ENCODE measurements at regions not wholly inside any gene's neighbourhood (a gene's known extent, or its start where the extent isn't known, plus 50 kb on each side); places are given as distances from the start of the nearest gene placed in this dataset.
"Not testable (repeated sequence)": the region's sequence is repeated elsewhere in the genome, so short reads cannot be mapped to it uniquely, and the experiment has no call there.

DNA sequence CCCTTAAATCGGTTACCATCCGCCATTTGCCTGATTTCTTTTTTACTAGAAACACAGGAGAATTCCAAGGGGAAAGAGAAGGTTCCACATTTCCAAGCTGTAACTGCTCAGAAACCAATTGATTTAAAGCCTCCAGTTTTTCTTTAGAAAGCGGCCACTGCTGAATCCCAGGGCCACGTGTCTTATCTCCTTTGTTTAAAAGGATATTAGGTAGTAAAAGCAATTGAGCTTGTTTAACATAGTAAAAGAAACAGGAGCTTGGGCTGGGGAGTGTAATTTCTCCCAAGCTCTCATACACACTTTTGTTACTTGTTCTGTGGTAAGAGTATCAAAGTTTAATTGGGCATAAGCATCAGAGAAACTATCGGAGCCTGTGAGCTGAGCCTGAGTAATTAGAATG lies 180.0 kb downstream of the OTOP1 start:
- H3K36me3 ChIP-seq (ENCODE audit: control insufficient read depth in 2 of 2, extremely low read depth in 1 of 2, insufficient read depth in 1 of 2, low read length in 1 of 2); ATAC-seq (replicated peaks in 1 of 4); H3K27ac Mint-ChIP-seq; POLR2A ChIA-PET; H3K4me3 ChIP-seq (ENCODE audit: control insufficient read depth in 1 of 2, extremely low read depth in 1 of 2, low read length in 1 of 2); H3K9me3 ChIP-seq; DNase-seq; H3K27me3 ChIP-seq (replicated peaks in 1 of 2; ENCODE audit: control insufficient read depth in 2 of 2, extremely low read depth in 1 of 2, insufficient read depth in 2 of 2, low read length in 1 of 2); H3K4me1 ChIP-seq (ENCODE audit: control insufficient read depth in 1 of 2, extremely low read depth in 1 of 2, insufficient read depth in 2 of 2, low read length in 2 of 2); H3K36me3 Mint-ChIP-seq; H3K27ac ChIP-seq (ENCODE audit: low read length); H3K9me3 Mint-ChIP-seq; CTCF ChIA-PET: not testable (repeated sequence)
- Mint-ChIP-seq H3K4me1 (peaks cover 12 to 15% (median 14%) of the 10 kb centered on the region in 3 donors), H3K4me3 (peak overlapping the region in 1 of 3 donors; percentile 1), H3K27me3 (peaks cover 51 to 62% of the 10 kb centered on the region in 2 donors)
- WGBS (ENCODE audit: insufficient coverage): no CpG with 5 or more reads among the region's 5 CpGs

DNA sequence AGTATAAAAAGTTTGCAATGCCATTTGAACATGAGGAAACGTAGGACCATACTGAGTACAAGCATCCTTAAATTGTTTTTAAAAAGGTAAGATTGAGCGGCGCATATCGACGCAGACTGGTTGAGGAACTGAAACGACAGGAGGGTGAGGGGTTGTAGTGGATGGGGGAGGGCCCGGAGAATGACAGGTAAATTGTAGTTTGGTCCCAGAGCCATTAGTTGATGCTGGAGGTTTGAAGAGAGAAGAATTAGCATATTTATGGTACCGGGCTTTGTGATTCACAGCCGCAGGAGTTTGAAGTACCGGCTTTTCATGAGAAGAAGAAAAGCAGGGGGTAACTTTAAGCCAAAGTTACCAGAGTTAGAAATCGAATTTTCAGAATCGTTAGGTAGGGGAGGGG lies 179.5 kb downstream of the OTOP1 start:
- H3K27me3 ChIP-seq (replicated peaks in 1 of 2; ENCODE audit: control insufficient read depth in 2 of 2, extremely low read depth in 1 of 2, insufficient read depth in 2 of 2, low read length in 1 of 2); DNase-seq; H3K4me3 ChIP-seq (ENCODE audit: control insufficient read depth in 1 of 2, extremely low read depth in 1 of 2, low read length in 1 of 2); H3K9me3 Mint-ChIP-seq; ATAC-seq (replicated peaks in 1 of 4); H3K27ac ChIP-seq (ENCODE audit: low read length); H3K36me3 ChIP-seq (ENCODE audit: control insufficient read depth in 2 of 2, extremely low read depth in 1 of 2, insufficient read depth in 1 of 2, low read length in 1 of 2); CTCF ChIA-PET; H3K4me1 ChIP-seq (ENCODE audit: control insufficient read depth in 1 of 2, extremely low read depth in 1 of 2, insufficient read depth in 2 of 2, low read length in 2 of 2); H3K9me3 ChIP-seq; POLR2A ChIA-PET; H3K36me3 Mint-ChIP-seq: not testable (repeated sequence)
- Mint-ChIP-seq H3K4me3 (peak overlapping the region in 1 of 3 donors; percentile 1), H3K27ac (peak overlapping the region in 1 of 2 donors; percentile 21), H3K27me3 (peaks cover 46 to 60% of the 10 kb centered on the region in 2 donors), H3K4me1 (peaks cover 12 to 15% (median 14%) of the 10 kb centered on the region in 3 donors)
- 24% methylated on average over 5 of the region's 12 CpGs for WGBS (ENCODE audit: insufficient coverage)

DNA sequence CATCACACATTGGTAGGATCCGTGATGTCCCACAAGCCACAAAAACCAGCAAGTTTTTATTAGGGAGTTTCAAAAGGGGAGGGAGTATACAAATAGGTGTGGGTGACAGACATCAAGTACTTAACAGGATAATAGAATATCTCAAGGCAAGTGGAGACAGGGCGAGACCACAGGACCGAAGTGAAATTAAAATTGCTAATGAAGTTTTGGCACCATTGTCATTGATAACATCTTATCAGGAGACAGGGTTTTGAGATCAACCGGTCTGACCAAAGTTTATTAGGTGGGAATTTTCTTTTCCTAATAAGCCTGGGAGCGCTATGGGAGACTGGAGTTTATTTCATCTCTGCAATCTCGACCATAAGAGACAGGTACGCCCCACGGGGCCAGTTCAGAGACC lies 178.5 kb downstream of the OTOP1 start:
- H3K4me3 Mint-ChIP-seq; CTCF ChIA-PET; H3K4me1 ChIP-seq (ENCODE audit: control insufficient read depth in 1 of 2, extremely low read depth in 1 of 2, insufficient read depth in 2 of 2, low read length in 2 of 2); H3K27ac ChIP-seq (ENCODE audit: low read length); H3K27ac Mint-ChIP-seq; DNase-seq; H3K9me3 Mint-ChIP-seq; H3K36me3 Mint-ChIP-seq; H3K36me3 ChIP-seq (ENCODE audit: control insufficient read depth in 2 of 2, extremely low read depth in 1 of 2, insufficient read depth in 1 of 2, low read length in 1 of 2); H3K9me3 ChIP-seq; H3K27me3 ChIP-seq (replicated peaks in 1 of 2; ENCODE audit: control insufficient read depth in 2 of 2, extremely low read depth in 1 of 2, insufficient read depth in 2 of 2, low read length in 1 of 2); ATAC-seq (replicated peaks in 1 of 4); H3K4me3 ChIP-seq (ENCODE audit: control insufficient read depth in 1 of 2, extremely low read depth in 1 of 2, low read length in 1 of 2); POLR2A ChIA-PET: not testable (repeated sequence)
- Mint-ChIP-seq H3K27me3 (peaks cover 40 to 55% of the 10 kb centered on the region in 2 donors), H3K4me1 (peaks cover 12 to 15% (median 14%) of the 10 kb centered on the region in 3 donors)
- no CpG with 5 or more reads among the region's 8 CpGs for WGBS (ENCODE audit: insufficient coverage)

DNA sequence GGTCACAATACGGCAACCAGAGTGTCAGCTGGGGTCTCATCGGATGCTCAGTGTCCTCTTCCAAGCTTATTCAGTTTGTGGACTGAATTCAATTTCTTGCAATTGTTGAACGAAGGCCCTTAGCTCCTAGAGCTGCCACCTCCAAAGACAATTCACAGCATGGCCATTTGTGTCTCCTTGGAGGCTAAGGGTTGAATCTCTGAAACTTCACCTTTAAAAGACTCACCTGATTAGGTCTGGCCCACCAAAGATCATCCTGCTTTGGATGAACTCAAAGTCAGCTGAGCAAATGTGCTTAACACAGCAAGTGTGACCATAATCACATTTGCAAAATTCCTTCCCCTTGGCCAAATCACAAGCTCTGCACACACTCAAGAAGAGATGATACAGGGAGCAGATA lies 175.9 kb downstream of the OTOP1 start:
- H3K36me3 ChIP-seq (ENCODE audit: control insufficient read depth in 2 of 2, extremely low read depth in 1 of 2, insufficient read depth in 1 of 2, low read length in 1 of 2); H3K4me1 ChIP-seq (ENCODE audit: control insufficient read depth in 1 of 2, extremely low read depth in 1 of 2, insufficient read depth in 2 of 2, low read length in 2 of 2); H3K4me3 Mint-ChIP-seq; H3K27ac ChIP-seq (ENCODE audit: low read length); H3K36me3 Mint-ChIP-seq; H3K9me3 Mint-ChIP-seq; POLR2A ChIA-PET; H3K4me3 ChIP-seq (ENCODE audit: control insufficient read depth in 1 of 2, extremely low read depth in 1 of 2, low read length in 1 of 2); CTCF ChIA-PET; ATAC-seq (replicated peaks in 1 of 4); H3K9me3 ChIP-seq; DNase-seq; H3K27ac Mint-ChIP-seq; H3K27me3 ChIP-seq (replicated peaks in 1 of 2; ENCODE audit: control insufficient read depth in 2 of 2, extremely low read depth in 1 of 2, insufficient read depth in 2 of 2, low read length in 1 of 2): not testable (repeated sequence)
- Mint-ChIP-seq H3K4me1 (peaks cover 12 to 15% (median 14%) of the 10 kb centered on the region in 3 donors), H3K27me3 (peaks cover 26 to 31% of the 10 kb centered on the region in 2 donors)
- 96% methylated on average over 2 of the region's 3 CpGs for WGBS (ENCODE audit: insufficient coverage)

DNA sequence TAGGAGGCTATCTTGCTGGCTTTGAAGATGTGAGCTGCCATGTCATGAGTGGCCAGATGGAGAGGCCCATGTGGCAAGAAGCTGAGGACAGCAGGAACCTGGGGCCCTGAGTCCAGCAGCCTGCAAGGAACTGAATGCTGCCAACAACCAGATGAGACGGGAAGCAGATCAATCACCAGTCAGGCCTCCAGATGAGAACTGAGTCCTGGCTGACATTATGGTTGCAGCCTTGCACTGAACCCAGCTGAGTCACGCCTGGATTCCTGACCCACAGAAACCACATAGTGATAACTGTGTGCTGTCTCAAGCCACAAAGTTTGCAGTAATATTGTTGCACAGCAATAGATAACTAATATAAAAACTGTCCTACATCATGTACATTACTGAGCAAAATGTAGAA lies 173.8 kb downstream of the OTOP1 start:
- H3K36me3 ChIP-seq (ENCODE audit: control insufficient read depth in 2 of 2, extremely low read depth in 1 of 2, insufficient read depth in 1 of 2, low read length in 1 of 2); ATAC-seq (replicated peaks in 1 of 4); H3K9me3 ChIP-seq; H3K4me1 Mint-ChIP-seq; POLR2A ChIA-PET; H3K27me3 ChIP-seq (replicated peaks in 1 of 2; ENCODE audit: control insufficient read depth in 2 of 2, extremely low read depth in 1 of 2, insufficient read depth in 2 of 2, low read length in 1 of 2); H3K9me3 Mint-ChIP-seq; DNase-seq; H3K4me3 ChIP-seq (ENCODE audit: control insufficient read depth in 1 of 2, extremely low read depth in 1 of 2, low read length in 1 of 2); CTCF ChIA-PET; H3K4me3 Mint-ChIP-seq; H3K27ac Mint-ChIP-seq; H3K4me1 ChIP-seq (ENCODE audit: control insufficient read depth in 1 of 2, extremely low read depth in 1 of 2, insufficient read depth in 2 of 2, low read length in 2 of 2); H3K27ac ChIP-seq (ENCODE audit: low read length); H3K36me3 Mint-ChIP-seq: not testable (repeated sequence)
- WGBS (ENCODE audit: insufficient coverage): no CpG with 5 or more reads among the region's 2 CpGs
- peaks cover 15 to 19% of the 10 kb centered on the region in 2 donors for H3K27me3 Mint-ChIP-seq

DNA sequence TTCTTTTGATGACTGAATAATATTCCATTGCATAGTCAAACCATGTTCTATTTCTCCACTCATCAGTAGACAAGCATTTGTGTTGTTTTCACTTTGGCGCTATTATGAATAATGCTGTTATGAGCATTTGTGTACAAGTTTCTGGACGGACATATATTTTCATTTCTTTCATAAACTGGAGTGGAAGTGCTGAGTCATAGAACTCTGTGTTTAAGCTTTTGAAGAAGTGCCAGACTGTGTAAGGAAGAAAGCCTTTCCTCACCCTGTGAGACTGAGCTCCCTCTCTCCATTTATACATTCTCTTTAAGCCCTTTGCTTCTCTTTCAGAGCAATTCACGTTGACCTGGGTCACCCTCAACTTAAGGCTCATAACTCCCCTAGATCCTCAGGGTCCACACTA lies 169.5 kb downstream of the OTOP1 start:
- H3K36me3 Mint-ChIP-seq; H3K4me1 ChIP-seq (ENCODE audit: control insufficient read depth in 1 of 2, extremely low read depth in 1 of 2, insufficient read depth in 2 of 2, low read length in 2 of 2); CTCF ChIA-PET; H3K4me1 Mint-ChIP-seq; ATAC-seq (replicated peaks in 1 of 4); DNase-seq; POLR2A ChIA-PET; H3K36me3 ChIP-seq (ENCODE audit: control insufficient read depth in 2 of 2, extremely low read depth in 1 of 2, insufficient read depth in 1 of 2, low read length in 1 of 2); H3K4me3 ChIP-seq (ENCODE audit: control insufficient read depth in 1 of 2, extremely low read depth in 1 of 2, low read length in 1 of 2); H3K27ac Mint-ChIP-seq; H3K27me3 ChIP-seq (replicated peaks in 1 of 2; ENCODE audit: control insufficient read depth in 2 of 2, extremely low read depth in 1 of 2, insufficient read depth in 2 of 2, low read length in 1 of 2); H3K9me3 ChIP-seq; H3K4me3 Mint-ChIP-seq; H3K27ac ChIP-seq (ENCODE audit: low read length); H3K9me3 Mint-ChIP-seq: not testable (repeated sequence)
- WGBS (ENCODE audit: insufficient coverage): no CpG with 5 or more reads among the region's 3 CpGs
- peaks cover 8 to 12% of the 10 kb centered on the region in 2 donors for H3K27me3 Mint-ChIP-seq

DNA sequence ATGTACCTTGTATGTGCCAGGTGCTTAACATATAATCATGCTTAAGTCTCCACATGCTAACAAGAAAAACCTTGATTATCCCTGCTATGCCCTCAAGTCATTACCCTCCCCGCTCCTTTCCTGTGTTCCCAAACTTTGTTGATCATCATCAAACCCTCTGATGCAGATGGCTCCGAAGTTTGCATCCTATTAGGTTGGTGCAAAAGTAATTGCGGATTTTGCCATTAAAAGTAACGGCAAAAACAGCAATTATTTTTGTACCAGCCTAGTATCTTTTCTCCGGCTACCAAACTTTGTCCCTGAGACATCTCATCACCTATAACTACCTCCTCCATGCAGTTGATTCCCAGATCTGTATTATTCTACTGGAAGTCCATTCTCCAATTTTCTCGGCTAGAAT lies 142.6 kb downstream of the OTOP1 start:
- H3K9me3 ChIP-seq; H3K4me1 ChIP-seq (ENCODE audit: control insufficient read depth in 1 of 2, extremely low read depth in 1 of 2, insufficient read depth in 2 of 2, low read length in 2 of 2); H3K9me3 Mint-ChIP-seq; H3K4me3 ChIP-seq (ENCODE audit: control insufficient read depth in 1 of 2, extremely low read depth in 1 of 2, low read length in 1 of 2); H3K27ac Mint-ChIP-seq; H3K4me1 Mint-ChIP-seq; ATAC-seq (replicated peaks in 1 of 4); H3K27me3 ChIP-seq (replicated peaks in 1 of 2; ENCODE audit: control insufficient read depth in 2 of 2, extremely low read depth in 1 of 2, insufficient read depth in 2 of 2, low read length in 1 of 2); DNase-seq; H3K27ac ChIP-seq (ENCODE audit: low read length); H3K36me3 Mint-ChIP-seq; H3K4me3 Mint-ChIP-seq; CTCF ChIA-PET; H3K36me3 ChIP-seq (ENCODE audit: control insufficient read depth in 2 of 2, extremely low read depth in 1 of 2, insufficient read depth in 1 of 2, low read length in 1 of 2); POLR2A ChIA-PET: not testable (repeated sequence)
- H3K27me3 Mint-ChIP-seq: peaks cover 23 to 24% of the 10 kb centered on the region in 2 donors
- 73% methylated on average over 2 of the region's 6 CpGs for WGBS (ENCODE audit: insufficient coverage)
